Testis (tissue), 2 donors: ENCODE measurements at regions not wholly inside any gene's neighbourhood (a gene's known extent, or its start where the extent isn't known, plus 50 kb on each side); places are given as distances from the start of the nearest gene placed in this dataset.

ENCODE experiments used
- DNase-seq: peaks from one replicate; pipeline ENCODE4 v3.0.0-alpha.2; 2019
- H3K27ac ChIP-seq, 2 donors: fragments of 200-600 bp; sonication (generic); one replicate each; pipeline ENCODE4 v1.5.1; 2019
- H3K27me3 ChIP-seq: fragments of 200-600 bp; sonication (generic); one replicate; pipeline ENCODE4 v1.5.1; 2019
- H3K36me3 ChIP-seq: fragments of 200-600 bp; sonication (generic); one replicate; pipeline ENCODE4 v1.5.1; 2017; ENCODE audit warnings: low read depth; ENCODE audit errors: missing control alignments
- H3K4me1 ChIP-seq: fragments of 200-600 bp; sonication (generic); one replicate; pipeline ENCODE4 v1.5.1; 2019
- H3K4me3 ChIP-seq, 2 donors: fragments of 200-600 bp; sonication (generic); one replicate each; pipeline ENCODE4 v1.5.1; 2017 to 2019
- H3K9me3 ChIP-seq: fragments of 200-600 bp; sonication (generic); one replicate; pipeline ENCODE4 v1.5.1; 2017
- POLR2A ChIP-seq: fragments of 450-650 bp; IDR thresholded peaks from one replicate; pipeline ENCODE4 v1.6.1; 2017; ENCODE audit warnings: antibody characterized with exemption, mild to moderate bottlenecking, moderate library complexity
- WGBS, 2 donors: methylation state at CpG; one replicate each; pipeline ENCODE4 v1.1.5; 2018; 5-methylcytosine and 5-hydroxymethylcytosine counted together
- intact Hi-C: fragments of 100-400 bp; cut with DNase I; formaldehyde crosslinking; loops from one replicate; pipeline ENCODE4 v1.15.1; 2023; ENCODE audit warnings: low total_unique reads
- TF ChIP-seq, protein P1 (sequence below), 3 experiments: fragments of 450-650 bp in 2 of 3; fragments of 200-600 bp in 1 of 3; sonication (generic) in 1 of 3; IDR thresholded peaks; one replicate each; pipeline ENCODE4 v1.5.1; 2016 to 2019; ENCODE audit warnings: antibody characterized with exemption in 3 of 3, mild to moderate bottlenecking in 2 of 3, moderate library complexity in 1 of 3

DNA sequence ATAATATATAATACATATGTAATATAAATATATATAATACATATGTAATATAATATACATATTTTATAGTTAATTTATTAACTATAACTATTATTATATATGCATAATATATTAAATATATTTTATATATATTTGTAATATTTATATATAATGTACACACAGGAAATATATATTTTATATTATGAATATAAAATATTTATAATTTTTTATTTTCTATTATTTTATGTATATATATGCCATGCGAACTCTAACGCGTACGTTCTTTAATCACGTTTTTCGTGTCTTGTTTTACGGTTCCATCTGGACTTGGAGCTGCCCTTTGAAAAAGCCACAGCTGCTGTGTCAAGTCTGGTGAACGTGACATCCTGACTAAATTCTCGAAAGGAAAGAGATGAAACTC lies 332.1 kb downstream of the ASMT start:
- no peaks in the 10 kb centered on the region for H3K4me1 ChIP-seq
- no peak overlapping the region for H3K27ac ChIP-seq
- H3K27me3 ChIP-seq = no peaks in the 10 kb centered on the region
- no peaks in the 10 kb centered on the region for H3K9me3 ChIP-seq
- WGBS, 2 donors = 87 to 90% methylated on average over 9 of the region's 9 CpGs
- no peaks in the 10 kb centered on the region for H3K36me3 ChIP-seq
- intact Hi-C loops = no loop called here
- H3K4me3 ChIP-seq = no peak overlapping the region
- DNase-seq = no peak
- TF ChIP-seq, protein P1, sequence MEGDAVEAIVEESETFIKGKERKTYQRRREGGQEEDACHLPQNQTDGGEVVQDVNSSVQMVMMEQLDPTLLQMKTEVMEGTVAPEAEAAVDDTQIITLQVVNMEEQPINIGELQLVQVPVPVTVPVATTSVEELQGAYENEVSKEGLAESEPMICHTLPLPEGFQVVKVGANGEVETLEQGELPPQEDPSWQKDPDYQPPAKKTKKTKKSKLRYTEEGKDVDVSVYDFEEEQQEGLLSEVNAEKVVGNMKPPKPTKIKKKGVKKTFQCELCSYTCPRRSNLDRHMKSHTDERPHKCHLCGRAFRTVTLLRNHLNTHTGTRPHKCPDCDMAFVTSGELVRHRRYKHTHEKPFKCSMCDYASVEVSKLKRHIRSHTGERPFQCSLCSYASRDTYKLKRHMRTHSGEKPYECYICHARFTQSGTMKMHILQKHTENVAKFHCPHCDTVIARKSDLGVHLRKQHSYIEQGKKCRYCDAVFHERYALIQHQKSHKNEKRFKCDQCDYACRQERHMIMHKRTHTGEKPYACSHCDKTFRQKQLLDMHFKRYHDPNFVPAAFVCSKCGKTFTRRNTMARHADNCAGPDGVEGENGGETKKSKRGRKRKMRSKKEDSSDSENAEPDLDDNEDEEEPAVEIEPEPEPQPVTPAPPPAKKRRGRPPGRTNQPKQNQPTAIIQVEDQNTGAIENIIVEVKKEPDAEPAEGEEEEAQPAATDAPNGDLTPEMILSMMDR (IDR thresholded peaks at IDR 0.05) = no peak
- TF ChIP-seq POLR2A = no peak
